Right lobe of liver (tissue), 6 donors: ENCODE measurements at regions not wholly inside any gene's neighbourhood (a gene's known extent, or its start where the extent isn't known, plus 50 kb on each side); places are given as distances from the start of the nearest gene placed in this dataset.

ENCODE experiments used
- ATAC-seq, 4 donors: fragments of 200-7000 bp; cut with Tn5 transposase; one replicate each; pipeline ENCODE4 v1.9.1; 2020; ENCODE audit warnings: mild to moderate bottlenecking in 4 of 4, moderate library complexity in 4 of 4
- DNase-seq, 3 donors: peaks; one replicate each; pipeline ENCODE4 v3.0.0-alpha.2; 2020
- H3K27ac ChIP-seq, 3 donors: fragments of 200-600 bp; one replicate each; pipeline ENCODE4 v1.8.0; 2022
- H3K27me3 ChIP-seq, 2 donors: fragments of 200-600 bp; one replicate each; pipeline ENCODE4 v1.8.0; 2022
- H3K36me3 ChIP-seq, 4 donors: fragments of 200-600 bp; sonication (generic) in 1 of 4; one replicate each; pipeline versions ENCODE4 v1.5.1 to v1.8.0; 2017 to 2022; ENCODE audit warnings: control low read depth in 1 of 4
- H3K4me1 ChIP-seq, 4 donors: fragments of 200-600 bp; sonication (generic) in 1 of 4; one replicate each; pipeline versions ENCODE4 v1.5.1 to v1.8.0; 2017 to 2022; ENCODE audit warnings: control low read depth in 1 of 4
- H3K4me3 ChIP-seq, 3 donors: fragments of 200-600 bp; one replicate each; pipeline ENCODE4 v1.8.0; 2022
- H3K9me3 ChIP-seq, 4 donors: fragments of 200-600 bp; sonication (generic) in 1 of 4; one replicate each; pipeline versions ENCODE4 v1.5.1 to v1.8.0; 2017 to 2022; ENCODE audit warnings: control low read depth in 1 of 4
- CTCF ChIP-seq, 4 donors: fragments of 200-600 bp in 3 of 4; fragments of 450-650 bp in 1 of 4; IDR thresholded peaks; one replicate each; pipeline versions ENCODE4 v1.5.1 to v1.8.0; 2016 to 2022; ENCODE audit warnings: antibody characterized with exemption in 4 of 4, mild to moderate bottlenecking in 2 of 4
- POLR2A ChIP-seq: fragments of 450-650 bp; IDR thresholded peaks from one replicate; pipeline ENCODE4 v1.6.1; 2017; ENCODE audit warnings: antibody characterized with exemption, mild to moderate bottlenecking
- WGBS: methylation state at CpG from one replicate; pipeline ENCODE4 v1.1.6; 2018; ENCODE audit warnings: low coverage, low lambda C conversion rate; ENCODE audit not compliant: insufficient coverage; ENCODE audit errors: missing lambda C conversion rate; 5-methylcytosine and 5-hydroxymethylcytosine counted together
- intact Hi-C, 2 donors: fragments of 100-400 bp; cut with DNase I; formaldehyde crosslinking; loops; one replicate each; pipeline versions ENCODE4 v1.11.2 to v1.14.1; 2022
- donor health status: DM: no; HTN: yes; CAD: no.
- donor health status: DM: no; HTN: no; CAD: no.
- donor health status: DM: no; HTN: no; CAD: no.
- donor health status: DM: no; HTN: yes; CAD: no.
- donor health status: DM: no; HTN: yes; CAD: no.

GRCh38 chr2:196440413-196440812 is 199.1 kb upstream of the CCDC150 start:
- TF ChIP-seq CTCF (IDR thresholded peaks at IDR 0.05) = no peak
- TF ChIP-seq POLR2A = no peak
- Histone ChIP-seq H3K4me1 (no peaks in the 10 kb centered on the region), H3K36me3 (no peaks in the 10 kb centered on the region), H3K27me3 (no peaks in the 10 kb centered on the region), H3K4me3 (no peak overlapping the region), H3K27ac (no peak overlapping the region), H3K9me3 (no peaks in the 10 kb centered on the region)
- ATAC-seq (no peak), DNase-seq (no peak)
- 67% methylated on average over 4 of the region's 4 CpGs for WGBS
- intact Hi-C loops = no loop called here

- Histone ChIP-seq H3K4me3 (no peak overlapping the region), H3K27ac (no peak overlapping the region)
Observed at GRCh38 chr2:196441527-196441926, 198.0 kb upstream of the CCDC150 start.

GRCh38 chr2:196442211-196442610 is 197.3 kb upstream of the CCDC150 start:
- intact Hi-C loops = no loop called here
- Histone ChIP-seq H3K4me3 (no peak overlapping the region), H3K27ac (no peak overlapping the region), H3K9me3 (no peaks in the 10 kb centered on the region), H3K36me3 (no peaks in the 10 kb centered on the region), H3K27me3 (no peaks in the 10 kb centered on the region), H3K4me1 (no peaks in the 10 kb centered on the region)
- no peak for ATAC-seq
- TF ChIP-seq POLR2A = no peak
- TF ChIP-seq CTCF (IDR thresholded peaks at IDR 0.05) = no peak
- no peak for DNase-seq

More at GRCh38 chr2:196441527-196441926, 198.0 kb upstream of the CCDC150 start:
- H3K27me3 ChIP-seq = no peaks in the 10 kb centered on the region
- ATAC-seq (no peak), DNase-seq (no peak)
- H3K9me3 ChIP-seq = no peaks in the 10 kb centered on the region
- intact Hi-C loops = no loop called here
- H3K4me1 ChIP-seq = no peaks in the 10 kb centered on the region
- 26% methylated on average over 2 of the region's 2 CpGs for WGBS
- TF ChIP-seq CTCF (IDR thresholded peaks at IDR 0.05) (no peak), POLR2A (no peak)
- no peaks in the 10 kb centered on the region for H3K36me3 ChIP-seq

GRCh38 chr2:196444442-196444841 is 195.1 kb upstream of the CCDC150 start:
- no peak for ATAC-seq
- no peak overlapping the region for H3K4me3 ChIP-seq
- H3K27me3 ChIP-seq = no peaks in the 10 kb centered on the region
- intact Hi-C loops = no loop called here
- no peak for DNase-seq
- no peaks in the 10 kb centered on the region for H3K9me3 ChIP-seq
- TF ChIP-seq CTCF (IDR thresholded peaks at IDR 0.05) (no peak), POLR2A (no peak)
- no peaks in the 10 kb centered on the region for H3K4me1 ChIP-seq
- no peaks in the 10 kb centered on the region for H3K36me3 ChIP-seq
- whole genome bisulfite sequencing = 79% methylated on average over 1 of the region's 1 CpG
- no peak overlapping the region for H3K27ac ChIP-seq

GRCh38 chr2:196445991-196446390 is 193.5 kb upstream of the CCDC150 start:
- Histone ChIP-seq H3K9me3 (no peaks in the 10 kb centered on the region), H3K27me3 (no peaks in the 10 kb centered on the region), H3K27ac (no peak overlapping the region), H3K36me3 (no peaks in the 10 kb centered on the region), H3K4me1 (no peaks in the 10 kb centered on the region), H3K4me3 (no peak overlapping the region)
- 71% methylated on average over 1 of the region's 1 CpG for WGBS
- DNase-seq (no peak), ATAC-seq (no peak)
- no peak for TF ChIP-seq CTCF (IDR thresholded peaks at IDR 0.05)
- no peak for TF ChIP-seq POLR2A
- intact Hi-C loops = no loop called here
